Chondrocyte (in vitro differentiated cells): ENCODE measurements at regions not wholly inside any gene's neighbourhood (a gene's known extent, or its start where the extent isn't known, plus 50 kb on each side); places are given as distances from the start of the nearest gene placed in this dataset.
A peak's percentile ranks its signal among the peaks of the same experiment; 100 is the strongest.

Experiments
- DNase-seq: peaks from one replicate; pipeline ENCODE4 v3.0.0; 2021; ENCODE audit warnings: mixed read lengths, low spot score
- H3K27ac Mint-ChIP-seq: one replicate; pipeline ENCODE4 v1.8.0; 2021; ENCODE audit warnings: mild to moderate bottlenecking, moderate library complexity, mixed read lengths; ENCODE audit not compliant: unreplicated experiment
- H3K27me3 Mint-ChIP-seq: 2 replicates; pipeline ENCODE4 v1.8.0; 2021; ENCODE audit warnings: low read depth, mixed read lengths
- H3K36me3 Mint-ChIP-seq: 2 replicates; pipeline ENCODE4 v1.8.0; 2021; ENCODE audit warnings: low read depth, mixed read lengths
- H3K4me1 Mint-ChIP-seq: 2 replicates; pipeline ENCODE4 v1.8.0; 2021; ENCODE audit warnings: low read depth, mild to moderate bottlenecking, mixed read lengths
- H3K4me3 Mint-ChIP-seq: one replicate; pipeline ENCODE4 v1.8.0; 2021; ENCODE audit warnings: mild to moderate bottlenecking, moderate library complexity, mixed read lengths; ENCODE audit not compliant: unreplicated experiment
- H3K9me3 Mint-ChIP-seq: 2 replicates; pipeline ENCODE4 v1.8.0; 2021; ENCODE audit warnings: low read depth, mixed read lengths
- TF ChIP-seq, protein P1 (sequence below): fragments of 200-600 bp; sonication (generic); IDR thresholded peaks from 2 replicates; pipeline ENCODE4 v1.5.0; 2021; ENCODE audit warnings: antibody characterized with exemption, mild to moderate bottlenecking, moderate library complexity

DNA sequence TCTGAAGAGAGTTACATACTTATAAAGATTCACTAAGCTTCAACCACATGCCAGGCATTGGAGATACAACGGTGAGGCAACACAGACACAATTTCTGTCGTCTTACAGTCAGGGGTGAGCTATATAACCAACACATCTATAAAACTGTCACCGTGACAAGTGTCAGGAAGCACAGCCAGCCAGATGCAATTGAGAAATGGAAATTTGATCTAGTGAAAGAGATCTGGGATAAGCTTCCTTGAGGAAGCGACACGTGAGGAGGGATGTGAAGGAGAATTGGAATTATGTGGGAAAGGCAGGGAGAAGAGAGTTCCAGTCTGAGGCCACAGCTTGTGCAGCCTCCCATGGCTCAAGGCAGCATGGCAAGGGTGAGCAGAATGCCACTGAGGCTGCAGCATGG, 50.9 kb upstream of the ZNF354B start:
- H3K4me1 Mint-ChIP-seq: peaks cover 3% of the 10 kb centered on the region
- DNase-seq: no peak
- no peaks in the 10 kb centered on the region for H3K36me3 Mint-ChIP-seq
- TF ChIP-seq, protein P1, sequence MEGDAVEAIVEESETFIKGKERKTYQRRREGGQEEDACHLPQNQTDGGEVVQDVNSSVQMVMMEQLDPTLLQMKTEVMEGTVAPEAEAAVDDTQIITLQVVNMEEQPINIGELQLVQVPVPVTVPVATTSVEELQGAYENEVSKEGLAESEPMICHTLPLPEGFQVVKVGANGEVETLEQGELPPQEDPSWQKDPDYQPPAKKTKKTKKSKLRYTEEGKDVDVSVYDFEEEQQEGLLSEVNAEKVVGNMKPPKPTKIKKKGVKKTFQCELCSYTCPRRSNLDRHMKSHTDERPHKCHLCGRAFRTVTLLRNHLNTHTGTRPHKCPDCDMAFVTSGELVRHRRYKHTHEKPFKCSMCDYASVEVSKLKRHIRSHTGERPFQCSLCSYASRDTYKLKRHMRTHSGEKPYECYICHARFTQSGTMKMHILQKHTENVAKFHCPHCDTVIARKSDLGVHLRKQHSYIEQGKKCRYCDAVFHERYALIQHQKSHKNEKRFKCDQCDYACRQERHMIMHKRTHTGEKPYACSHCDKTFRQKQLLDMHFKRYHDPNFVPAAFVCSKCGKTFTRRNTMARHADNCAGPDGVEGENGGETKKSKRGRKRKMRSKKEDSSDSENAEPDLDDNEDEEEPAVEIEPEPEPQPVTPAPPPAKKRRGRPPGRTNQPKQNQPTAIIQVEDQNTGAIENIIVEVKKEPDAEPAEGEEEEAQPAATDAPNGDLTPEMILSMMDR: no peak
- H3K4me3 Mint-ChIP-seq: no peak overlapping the region
- H3K27ac Mint-ChIP-seq: no peak overlapping the region
- H3K9me3 Mint-ChIP-seq: peaks cover 30% of the 10 kb centered on the region
- no peaks in the 10 kb centered on the region for H3K27me3 Mint-ChIP-seq

DNA sequence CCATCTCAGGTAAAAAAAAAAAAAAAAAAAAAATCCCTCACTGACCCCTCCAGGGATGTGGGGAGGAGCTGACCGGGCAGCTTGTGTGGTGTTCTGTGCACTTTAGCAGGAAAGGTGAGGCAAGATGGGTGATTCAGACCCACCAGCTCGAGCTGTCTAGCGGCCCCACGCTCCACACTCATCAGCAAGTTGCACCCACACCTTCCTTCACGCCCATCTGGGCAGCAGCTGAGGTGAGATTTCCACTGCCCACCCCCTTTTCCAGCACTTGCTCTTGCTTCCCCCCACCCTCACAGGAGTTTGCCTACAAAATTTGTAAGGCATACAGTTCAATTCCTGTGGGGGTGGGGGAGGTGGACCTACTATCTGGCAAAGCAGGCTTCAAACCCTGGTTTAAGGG, 58.7 kb upstream of the ZNF354B start:
- peaks cover 23% of the 10 kb centered on the region for H3K9me3 Mint-ChIP-seq
- TF ChIP-seq, protein P1: no peak
- DNase-seq: peak; percentile 40
- no peaks in the 10 kb centered on the region for H3K36me3 Mint-ChIP-seq
- H3K4me3 Mint-ChIP-seq: no peak overlapping the region
- H3K27ac Mint-ChIP-seq: no peak overlapping the region
- H3K27me3 Mint-ChIP-seq: no peaks in the 10 kb centered on the region
- H3K4me1 Mint-ChIP-seq: no peaks in the 10 kb centered on the region

DNA sequence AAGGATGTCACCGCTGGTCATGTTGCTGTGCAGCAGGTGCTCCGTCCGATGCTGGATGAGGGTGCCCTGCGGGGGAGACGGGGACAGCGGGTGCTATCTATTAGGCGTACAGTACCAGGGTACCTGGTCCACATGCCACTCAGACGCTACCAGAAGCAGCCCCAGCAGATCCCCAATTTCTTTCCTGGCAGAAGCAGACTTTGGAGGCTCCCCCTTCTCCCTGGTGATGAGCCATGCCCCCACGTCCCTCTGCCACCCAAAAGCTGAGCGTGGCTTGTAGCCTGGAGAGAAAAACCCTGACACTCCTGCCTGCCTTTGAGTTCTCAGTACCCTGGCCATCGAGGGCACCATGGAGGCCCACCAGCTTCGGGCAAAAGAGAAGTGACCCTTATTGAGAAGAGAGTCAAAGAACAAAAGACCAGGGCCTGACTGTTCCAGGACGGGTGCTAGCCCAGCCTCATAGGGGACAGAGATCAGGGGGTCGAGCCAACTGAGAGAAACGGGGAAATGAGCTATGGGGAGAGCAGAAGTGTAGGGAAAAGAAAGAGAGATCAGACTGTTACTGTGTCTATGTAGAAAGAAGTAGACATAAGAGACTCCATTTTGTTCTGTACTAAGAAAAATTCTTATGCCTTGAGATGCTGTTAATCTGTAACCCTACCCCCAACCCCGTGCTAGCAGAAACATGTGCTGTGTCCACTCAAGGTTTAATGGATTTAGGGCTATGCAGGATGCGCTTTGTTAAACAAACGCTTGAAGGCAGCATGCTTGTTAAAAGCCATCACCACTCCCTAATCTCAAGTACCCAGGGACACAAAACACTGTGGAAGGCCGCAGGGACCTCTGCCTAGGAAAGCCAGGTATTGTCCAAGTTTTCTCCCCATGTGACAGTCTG, 62.0 kb upstream of the ZNF354B start:
- H3K36me3 Mint-ChIP-seq: no peaks in the 10 kb centered on the region
- TF ChIP-seq, protein P1: no peak
- no peak overlapping the region for H3K27ac Mint-ChIP-seq
- no peak overlapping the region for H3K4me3 Mint-ChIP-seq
- no peaks in the 10 kb centered on the region for H3K27me3 Mint-ChIP-seq
- no peaks in the 10 kb centered on the region for H3K4me1 Mint-ChIP-seq
- DNase-seq: peak; percentile 60
- peaks cover 21% of the 10 kb centered on the region for H3K9me3 Mint-ChIP-seq

DNA sequence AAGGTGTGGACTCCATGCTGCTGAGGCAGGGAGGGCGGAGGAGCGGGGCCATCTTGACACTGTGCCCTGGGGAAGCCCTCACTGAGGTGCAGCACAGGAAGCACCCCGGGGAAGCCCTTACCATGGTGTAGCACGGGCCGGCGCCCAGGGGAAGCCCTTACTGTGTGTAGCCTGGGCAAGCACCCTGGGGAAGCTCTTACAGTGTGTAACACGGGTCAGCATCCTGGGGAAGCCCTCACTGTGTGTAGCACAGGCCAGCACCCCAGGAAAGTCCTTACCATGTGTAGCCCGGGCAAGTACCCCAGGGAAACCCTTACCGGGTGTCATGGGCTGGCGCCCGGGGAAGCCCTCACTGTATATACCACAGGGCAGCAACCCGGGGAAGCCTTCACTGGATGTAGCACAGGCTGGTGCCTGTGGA, 62.6 kb upstream of the ZNF354B start:
- Mint-ChIP-seq H3K4me3 (no peak overlapping the region), H3K27me3 (no peaks in the 10 kb centered on the region), H3K4me1 (no peaks in the 10 kb centered on the region), H3K27ac (no peak overlapping the region), H3K36me3 (no peaks in the 10 kb centered on the region), H3K9me3 (peaks cover 26% of the 10 kb centered on the region)
- peak; percentile 77 for DNase-seq
- TF ChIP-seq, protein P1: no peak

DNA sequence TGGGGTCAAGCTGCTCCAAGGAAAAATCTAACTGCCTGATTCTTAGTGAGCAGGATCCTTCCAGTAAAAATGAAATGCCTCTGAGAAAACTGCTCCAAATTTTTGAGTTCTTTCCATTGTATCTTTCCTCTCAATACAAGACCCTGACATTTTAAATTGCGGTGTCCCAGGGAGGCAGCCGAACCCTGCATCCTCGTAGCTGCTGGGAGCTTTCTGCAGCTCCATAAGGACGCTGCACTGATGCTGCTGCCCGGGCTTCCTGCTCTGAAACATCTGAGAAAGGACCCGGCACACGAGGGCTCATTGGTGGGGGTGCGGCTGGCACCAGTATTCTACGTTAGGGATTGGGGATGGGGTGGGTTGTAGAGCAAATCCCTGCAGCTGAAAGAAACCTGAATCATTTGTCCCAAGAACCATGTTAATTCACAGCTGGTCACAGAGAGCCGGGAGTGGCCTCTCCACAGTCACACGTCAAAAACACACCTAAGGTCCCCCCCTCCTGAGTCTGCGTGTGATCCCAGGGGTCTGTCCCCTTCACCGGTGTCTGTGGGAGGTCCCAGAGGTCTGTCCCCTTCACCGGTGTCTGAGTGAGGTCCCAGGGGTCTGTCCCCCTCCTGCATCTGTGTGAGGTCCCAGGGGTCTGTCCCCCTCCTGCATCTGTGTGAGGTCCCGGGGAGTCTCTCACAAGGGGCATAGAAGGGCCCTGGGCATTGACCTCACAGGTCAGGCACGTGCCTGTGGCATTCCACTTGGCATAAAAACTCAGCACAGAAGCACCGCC, 63.4 kb upstream of the ZNF354B start:
- Mint-ChIP-seq H3K27ac (no peak overlapping the region), H3K27me3 (no peaks in the 10 kb centered on the region), H3K9me3 (peaks cover 23% of the 10 kb centered on the region), H3K4me1 (no peaks in the 10 kb centered on the region), H3K4me3 (no peak overlapping the region), H3K36me3 (no peaks in the 10 kb centered on the region)
- TF ChIP-seq, protein P1: no peak
- peak; percentile 64 for DNase-seq
